GM23248 (cell line): ENCODE measurements at regions not wholly inside any gene's neighbourhood (a gene's known extent, or its start where the extent isn't known, plus 50 kb on each side); places are given as distances from the start of the nearest gene placed in this dataset.

Experiments
- DNase-seq: peaks from one replicate; pipeline ENCODE4 v3.0.0-alpha.2; 2015
- H2AFZ ChIP-seq: fragments of 200-600 bp; sonication (generic); 2 replicates; pipeline ENCODE4 v1.6.1; 2016; ENCODE audit warnings: antibody characterized with exemption
- H3F3A ChIP-seq: fragments of 200-600 bp; sonication (generic); 2 replicates; pipeline ENCODE4 v1.6.1; 2016; ENCODE audit warnings: mild to moderate bottlenecking, antibody characterized with exemption, mixed run types; ENCODE audit not compliant: insufficient read depth
- H3K27ac ChIP-seq: fragments of 200-600 bp; sonication (generic); 2 replicates; pipeline ENCODE4 v1.5.1; 2016; ENCODE audit warnings: mild to moderate bottlenecking
- H3K27me3 ChIP-seq: fragments of 200-600 bp; sonication (generic); replicated peaks from 2 replicates; pipeline ENCODE4 v1.6.1; 2016; ENCODE audit warnings: mild to moderate bottlenecking; ENCODE audit not compliant: insufficient read depth
- H3K36me3 ChIP-seq: fragments of 200-600 bp; sonication (generic); 2 replicates; pipeline ENCODE4 v1.6.1; 2016; ENCODE audit warnings: low read depth, mild to moderate bottlenecking
- H3K4me1 ChIP-seq: fragments of 200-600 bp; sonication (generic); 2 replicates; pipeline ENCODE4 v1.6.1; 2016; ENCODE audit warnings: mild to moderate bottlenecking; ENCODE audit not compliant: insufficient read depth
- H3K4me2 ChIP-seq: fragments of 200-600 bp; sonication (generic); one replicate; pipeline ENCODE4 v1.6.1; 2016; ENCODE audit warnings: mild to moderate bottlenecking; ENCODE audit not compliant: unreplicated experiment
- H3K4me3 ChIP-seq: fragments of 200-600 bp; sonication (generic); 2 replicates; pipeline ENCODE4 v1.5.1; 2016; ENCODE audit warnings: mild to moderate bottlenecking
- H3K79me2 ChIP-seq: fragments of 200-600 bp; sonication (generic); 2 replicates; pipeline ENCODE4 v1.6.1; 2016; ENCODE audit warnings: mild to moderate bottlenecking; ENCODE audit not compliant: insufficient read depth
- H3K9ac ChIP-seq: fragments of 200-600 bp; sonication (generic); 2 replicates; pipeline ENCODE4 v1.6.1; 2016; ENCODE audit warnings: mild to moderate bottlenecking
- H3K9me2 ChIP-seq: fragments of 200-600 bp; sonication (generic); 2 replicates; pipeline ENCODE4 v1.6.1; 2016; ENCODE audit warnings: mixed run types, mild to moderate bottlenecking, moderate library complexity; ENCODE audit not compliant: insufficient read depth
- H3K9me3 ChIP-seq: fragments of 200-600 bp; sonication (generic); one replicate; pipeline ENCODE4 v1.6.1; 2017; ENCODE audit warnings: low read depth
- H4K20me1 ChIP-seq: fragments of 200-600 bp; sonication (generic); 2 replicates; pipeline ENCODE4 v1.6.0; 2016; ENCODE audit not compliant: insufficient read depth
- EZH2 ChIP-seq: fragments of 200-600 bp; sonication (generic); IDR thresholded peaks from 2 replicates; pipeline ENCODE4 v1.6.1; 2018; ENCODE audit warnings: antibody characterized with exemption, mild to moderate bottlenecking; ENCODE audit not compliant: insufficient read depth, poor library complexity, severe bottlenecking
- EZH2phosphoT487 ChIP-seq: fragments of 200-600 bp; sonication (generic); IDR thresholded peaks from 2 replicates; pipeline ENCODE4 v1.6.1; 2018; ENCODE audit warnings: antibody characterized with exemption, moderate library complexity, mild to moderate bottlenecking, low read depth; ENCODE audit not compliant: insufficient read depth
- WGBS, 2 experiments: methylation state at CpG; one replicate each; pipeline ENCODE4 v1.1.6; 2015 to 2017; ENCODE audit warnings: low lambda C conversion rate in 2 of 2, low coverage in 1 of 2; ENCODE audit errors: missing lambda C conversion rate in 2 of 2; 5-methylcytosine and 5-hydroxymethylcytosine counted together
- in situ Hi-C: fragments of 300-500 bp; cut with MboI; formaldehyde crosslinking; loops from 2 replicates; pipeline ENCODE4 v1.15.0; 2020

- H3F3A ChIP-seq = no peaks in the 10 kb centered on the region
- in situ Hi-C loops = no loop called here
- H3K27me3 ChIP-seq = peaks cover 5% of the 10 kb centered on the region; the same call in 1 of the 2 replicates
- no peaks in the 10 kb centered on the region for H3K36me3 ChIP-seq
- H3K4me1 ChIP-seq = no peaks in the 10 kb centered on the region
- DNase-seq = no peak
- H2AFZ ChIP-seq = no peak overlapping the region
- TF ChIP-seq EZH2 (no peak), EZH2phosphoT487 (no peak)
- H3K4me2 ChIP-seq = no peak overlapping the region
- 74 to 75% methylated on average over 19 of the region's 19 CpGs for WGBS, 2 experiments
- H3K4me3 ChIP-seq = no peak overlapping the region
- no peak overlapping the region for H3K27ac ChIP-seq
- no peaks in the 10 kb centered on the region for H3K9me2 ChIP-seq
- H3K9ac ChIP-seq = no peak overlapping the region
- H4K20me1 ChIP-seq = no peaks in the 10 kb centered on the region
- no peaks in the 10 kb centered on the region for H3K79me2 ChIP-seq
- no peaks in the 10 kb centered on the region for H3K9me3 ChIP-seq
These were observed 115.9 kb upstream of the FRMD1 start for GRCh38 chr6:168194732-168195567.

- no peak for DNase-seq
- no peak overlapping the region for H3K9ac ChIP-seq
- H3F3A ChIP-seq = no peaks in the 10 kb centered on the region
- no peaks in the 10 kb centered on the region for H3K9me2 ChIP-seq
- H3K9me3 ChIP-seq = no peaks in the 10 kb centered on the region
- no peak overlapping the region for H3K27ac ChIP-seq
- TF ChIP-seq EZH2phosphoT487 (no peak), EZH2 (no peak)
- H3K4me2 ChIP-seq = no peak overlapping the region
- peaks cover 5% of the 10 kb centered on the region; the same call in 1 of the 2 replicates for H3K27me3 ChIP-seq
- no peaks in the 10 kb centered on the region for H3K4me1 ChIP-seq
- no peaks in the 10 kb centered on the region for H3K79me2 ChIP-seq
- no peak overlapping the region for H3K4me3 ChIP-seq
- H4K20me1 ChIP-seq = no peaks in the 10 kb centered on the region
- 77 to 78% methylated on average over 39 to 41 of the region's 42 CpGs for WGBS, 2 experiments
- in situ Hi-C loops = no loop called here
- H3K36me3 ChIP-seq = no peaks in the 10 kb centered on the region
- H2AFZ ChIP-seq = no peak overlapping the region
These were observed 115.1 kb upstream of the FRMD1 start for GRCh38 chr6:168193816-168194721.

GRCh38 chr6:168192901-168193815 is 114.1 kb upstream of the FRMD1 start:
- Histone ChIP-seq H4K20me1 (no peaks in the 10 kb centered on the region), H3K9me2 (no peaks in the 10 kb centered on the region), H3K36me3 (no peaks in the 10 kb centered on the region), H3K79me2 (no peaks in the 10 kb centered on the region), H2AFZ (no peak overlapping the region), H3K4me1 (no peaks in the 10 kb centered on the region), H3K4me2 (no peak overlapping the region), H3K9ac (no peak overlapping the region), H3K27me3 (peaks cover 5% of the 10 kb centered on the region; the same call in 1 of the 2 replicates), H3K4me3 (no peak overlapping the region), H3K9me3 (no peaks in the 10 kb centered on the region), H3F3A (no peaks in the 10 kb centered on the region), H3K27ac (no peak overlapping the region)
- in situ Hi-C loops = no loop called here
- 81% methylated on average over 45 to 47 of the region's 47 CpGs for WGBS, 2 experiments
- TF ChIP-seq EZH2phosphoT487 (no peak), EZH2 (no peak)
- no peak for DNase-seq
